Esophagus muscularis mucosa (tissue), 4 donors: ENCODE measurements at regions not wholly inside any gene's neighbourhood (a gene's known extent, or its start where the extent isn't known, plus 50 kb on each side); places are given as distances from the start of the nearest gene placed in this dataset.

ENCODE experiments used
- CTCF ChIP-seq, 3 experiments: fragments of 200-600 bp in 2 of 3; fragments of 450-650 bp in 1 of 3; sonication (generic) in 2 of 3; IDR thresholded peaks; one replicate each; pipeline ENCODE4 v1.5.1; 2017 to 2019; ENCODE audit warnings: antibody characterized with exemption in 3 of 3, mild to moderate bottlenecking in 2 of 3, moderate library complexity in 1 of 3
- EP300 ChIP-seq: sonication (generic); formaldehyde crosslinking; IDR thresholded peaks from one replicate; pipeline ENCODE4 v1.6.1; 2017; ENCODE audit warnings: antibody characterized with exemption
- POLR2A ChIP-seq: fragments of 450-650 bp; IDR thresholded peaks from one replicate; pipeline ENCODE4 v1.6.1; 2017; ENCODE audit warnings: antibody characterized with exemption, moderate library complexity, mild to moderate bottlenecking, low read depth
- POLR2AphosphoS5 ChIP-seq, 2 donors: sonication (generic); formaldehyde crosslinking; IDR thresholded peaks; one replicate each; pipeline ENCODE4 v1.6.1; 2017; ENCODE audit warnings: antibody characterized with exemption in 2 of 2

- TF ChIP-seq CTCF (IDR thresholded peaks at IDR 0.05) (no peak), POLR2A (no peak), POLR2AphosphoS5 (IDR thresholded peaks at IDR 0.05) (no peak), EP300 (no peak)
Measured at GRCh38 chr7:45974540-45975360, 53.7 kb upstream of the IGFBP3 start.
